PC-3 (cell line): ENCODE measurements at regions not wholly inside any gene's neighbourhood (a gene's known extent, or its start where the extent isn't known, plus 50 kb on each side); places are given as distances from the start of the nearest gene placed in this dataset.

Experiments
- ATAC-seq: fragments of 200-7000 bp; cut with Tn5 transposase; 2 replicates; pipeline ENCODE4 v1.9.1; 2020; ENCODE audit warnings: mild to moderate bottlenecking, moderate library complexity
- BruUV-seq: library from RNA; stranded (reverse); fragments of 400-500 nt; replicated peaks from 2 replicates; lab custom pipeline; 2021; lab: Mats Ljungman, UMichigan
- CTCF ChIA-PET: fragments of 300-600 bp; sonication (Branson Sonifier 250); formaldehyde crosslinking; loops from one replicate; lab custom pipeline; 2022; ENCODE audit warnings: antibody characterized with exemption; lab: Charles Lee
- POLR2A ChIA-PET: fragments of 300-600 bp; sonication (Branson Sonifier 250); formaldehyde crosslinking; loops from one replicate; lab custom pipeline; 2022; ENCODE audit warnings: antibody characterized with exemption; ENCODE audit not compliant: unreplicated experiment; lab: Charles Lee
- DNase-seq: peaks from one replicate; pipeline ENCODE4 v3.0.0-alpha.2; 2015
- H2AFZ ChIP-seq: fragments of 300-600 bp; sonication (generic); 2 replicates; pipeline ENCODE4 v1.6.0; 2016; ENCODE audit warnings: antibody characterized with exemption, low read length
- H3F3A ChIP-seq: fragments of 300-600 bp; sonication (generic); one replicate; pipeline ENCODE4 v1.6.0; 2017; ENCODE audit warnings: antibody characterized with exemption, low read length, control low read depth, mild to moderate bottlenecking; ENCODE audit not compliant: unreplicated experiment
- H3K27ac ChIP-seq: fragments of 300-600 bp; sonication (generic); 2 replicates; pipeline ENCODE4 v1.5.1; 2016; ENCODE audit warnings: mild to moderate bottlenecking, low read length
- H3K27me3 ChIP-seq: fragments of 300-600 bp; sonication (generic); 2 replicates; pipeline ENCODE4 v1.6.1; 2016; ENCODE audit warnings: low read length, mixed read lengths
- H3K36me3 ChIP-seq: fragments of 300-600 bp; sonication (generic); 2 replicates; pipeline ENCODE4 v1.6.1; 2016; ENCODE audit warnings: low read depth, mixed run types, low read length, mixed read lengths
- H3K4me1 ChIP-seq: fragments of 300-600 bp; sonication (generic); 2 replicates; pipeline ENCODE4 v1.5.1; 2016; ENCODE audit warnings: low read length; ENCODE audit not compliant: insufficient read depth
- H3K4me2 ChIP-seq: fragments of 300-600 bp; sonication (generic); 2 replicates; pipeline ENCODE4 v1.6.0; 2016; ENCODE audit warnings: low read length
- H3K4me3 ChIP-seq: fragments of 300-600 bp; sonication (generic); 2 replicates; pipeline ENCODE4 v1.5.1; 2016; ENCODE audit warnings: mild to moderate bottlenecking, low read length, mixed read lengths
- H3K79me2 ChIP-seq: fragments of 300-600 bp; sonication (generic); 2 replicates; pipeline ENCODE4 v1.6.1; 2017; ENCODE audit warnings: low read length, mixed read lengths
- H3K9ac ChIP-seq: fragments of 300-600 bp; sonication (generic); 2 replicates; pipeline ENCODE4 v1.6.0; 2016; ENCODE audit warnings: mild to moderate bottlenecking, low read length
- H3K9me2 ChIP-seq: fragments of 300-600 bp; sonication (generic); replicated peaks from 2 replicates; pipeline ENCODE4 v1.6.1; 2016; ENCODE audit warnings: mixed run types, low read length, mixed read lengths
- H3K9me3 ChIP-seq: fragments of 300-600 bp; sonication (generic); 2 replicates; pipeline ENCODE4 v1.6.1; 2016; ENCODE audit warnings: low read length, mixed read lengths
- H4K20me1 ChIP-seq: fragments of 300-600 bp; sonication (generic); 2 replicates; pipeline ENCODE4 v1.6.1; 2016; ENCODE audit warnings: low read length, mixed read lengths
- EZH2 ChIP-seq: fragments of 300-600 bp; sonication (generic); IDR thresholded peaks from one replicate; pipeline ENCODE4 v1.6.1; 2017; ENCODE audit warnings: antibody characterized with exemption, mild to moderate bottlenecking, low read length; ENCODE audit not compliant: unreplicated experiment
- EZH2phosphoT487 ChIP-seq: fragments of 300-600 bp; sonication (generic); IDR thresholded peaks from 2 replicates; pipeline ENCODE4 v1.6.1; 2018; ENCODE audit warnings: mild to moderate bottlenecking, antibody characterized with exemption, low read length, borderline replicate concordance
- intact Hi-C: fragments of 100-400 bp; cut with micrococcal nuclease; formaldehyde crosslinking; loops from 2 replicates; pipeline ENCODE4 v1.9.0; 2023
- TF ChIP-seq, protein P1 (sequence below): fragments of 300-600 bp; sonication (generic); conservative IDR thresholded peaks from 2 replicates; pipeline ENCODE4 v1.5.1; 2017; ENCODE audit warnings: antibody characterized with exemption, low read depth, mild to moderate bottlenecking, low read length

- peaks cover 19% of the 10 kb centered on the region for H3K4me1 ChIP-seq
Observed at GRCh38 chr5:93883459-93883858, 142.1 kb upstream of the POU5F2 start.

DNA sequence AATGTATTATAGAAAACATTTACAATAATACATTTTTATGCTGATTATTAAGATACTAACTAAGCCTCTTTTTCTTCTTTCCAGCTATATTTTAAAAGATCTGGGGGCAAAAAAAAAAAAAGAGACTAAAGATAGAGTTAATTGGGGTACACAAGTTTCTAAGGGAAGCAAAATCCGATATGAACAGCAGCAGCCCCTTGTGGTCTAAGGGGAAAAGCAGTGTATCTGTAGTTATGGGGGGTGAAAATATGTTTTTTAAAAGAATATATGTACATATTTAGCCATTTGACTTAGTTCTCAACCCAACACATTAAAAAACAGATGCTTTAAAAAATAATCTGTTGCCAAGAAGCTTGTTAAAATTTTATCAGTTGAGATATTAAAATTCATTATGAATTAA is 134.3 kb upstream of the POU5F2 start:
- H3K4me3 ChIP-seq = no peak overlapping the region
- H3K79me2 ChIP-seq = no peaks in the 10 kb centered on the region
- ATAC-seq (no peak), DNase-seq (no peak)
- H4K20me1 ChIP-seq = no peaks in the 10 kb centered on the region
- no peaks in the 10 kb centered on the region for H3F3A ChIP-seq
- no TSS peak for BruUV-seq
- H3K4me2 ChIP-seq = no peak overlapping the region
- TF ChIP-seq, protein P1, sequence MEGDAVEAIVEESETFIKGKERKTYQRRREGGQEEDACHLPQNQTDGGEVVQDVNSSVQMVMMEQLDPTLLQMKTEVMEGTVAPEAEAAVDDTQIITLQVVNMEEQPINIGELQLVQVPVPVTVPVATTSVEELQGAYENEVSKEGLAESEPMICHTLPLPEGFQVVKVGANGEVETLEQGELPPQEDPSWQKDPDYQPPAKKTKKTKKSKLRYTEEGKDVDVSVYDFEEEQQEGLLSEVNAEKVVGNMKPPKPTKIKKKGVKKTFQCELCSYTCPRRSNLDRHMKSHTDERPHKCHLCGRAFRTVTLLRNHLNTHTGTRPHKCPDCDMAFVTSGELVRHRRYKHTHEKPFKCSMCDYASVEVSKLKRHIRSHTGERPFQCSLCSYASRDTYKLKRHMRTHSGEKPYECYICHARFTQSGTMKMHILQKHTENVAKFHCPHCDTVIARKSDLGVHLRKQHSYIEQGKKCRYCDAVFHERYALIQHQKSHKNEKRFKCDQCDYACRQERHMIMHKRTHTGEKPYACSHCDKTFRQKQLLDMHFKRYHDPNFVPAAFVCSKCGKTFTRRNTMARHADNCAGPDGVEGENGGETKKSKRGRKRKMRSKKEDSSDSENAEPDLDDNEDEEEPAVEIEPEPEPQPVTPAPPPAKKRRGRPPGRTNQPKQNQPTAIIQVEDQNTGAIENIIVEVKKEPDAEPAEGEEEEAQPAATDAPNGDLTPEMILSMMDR = peak; percentile 44
- TF ChIP-seq EZH2phosphoT487 = no peak
- no peaks in the 10 kb centered on the region for H3K9me3 ChIP-seq
- H3K9me2 ChIP-seq = no peaks in the 10 kb centered on the region
- no peak overlapping the region for H2AFZ ChIP-seq
- H3K36me3 ChIP-seq = no peaks in the 10 kb centered on the region
- H3K4me1 ChIP-seq = 0 out of 2 replicates have a peak, but pooled peaks cover 1% of the 10 kb centered on the region
- ChIA-PET CTCF (interaction anchor here (0.6 kb wide), 1 partner anchor 269 kb away, joined by 3 read pairs; no protein-coding TSS in a partner anchor), POLR2A (interaction anchor here (0.6 kb wide), 1 partner anchor 241 kb away, joined by 4 read pairs; no protein-coding TSS in a partner anchor)
- intact Hi-C loops = no loop called here
- H3K9ac ChIP-seq = no peak overlapping the region
- H3K27me3 ChIP-seq = no peaks in the 10 kb centered on the region
- H3K27ac ChIP-seq = no peak overlapping the region

More at GRCh38 chr5:93883459-93883858, 142.1 kb upstream of the POU5F2 start:
- Histone ChIP-seq H3K4me3 (no peak overlapping the region), H2AFZ (no peak overlapping the region), H3K9ac (no peak overlapping the region), H4K20me1 (no peaks in the 10 kb centered on the region), H3K9me3 (no peaks in the 10 kb centered on the region), H3K27ac (no peak overlapping the region), H3K36me3 (no peaks in the 10 kb centered on the region), H3F3A (no peaks in the 10 kb centered on the region), H3K79me2 (no peaks in the 10 kb centered on the region), H3K9me2 (no peaks in the 10 kb centered on the region), H3K4me2 (peak overlapping the region; percentile 21), H3K27me3 (no peaks in the 10 kb centered on the region)
- POLR2A ChIA-PET = interaction anchor here (0.6 kb wide), 1 partner anchor 731 kb away, joined by 3 read pairs; no protein-coding TSS in a partner anchor
- ATAC-seq (peak; percentile 57), DNase-seq (peak; percentile 13)
- CTCF ChIA-PET = interaction anchor here (1.2 kb wide), 1 partner anchor 52 kb away, joined by 4 read pairs; no protein-coding TSS in a partner anchor
- TF ChIP-seq EZH2phosphoT487 = no peak
- TF ChIP-seq, protein P1 = no peak
- no peak for TF ChIP-seq EZH2
- intact Hi-C loops = no loop called here
- no TSS peak for BruUV-seq

DNA sequence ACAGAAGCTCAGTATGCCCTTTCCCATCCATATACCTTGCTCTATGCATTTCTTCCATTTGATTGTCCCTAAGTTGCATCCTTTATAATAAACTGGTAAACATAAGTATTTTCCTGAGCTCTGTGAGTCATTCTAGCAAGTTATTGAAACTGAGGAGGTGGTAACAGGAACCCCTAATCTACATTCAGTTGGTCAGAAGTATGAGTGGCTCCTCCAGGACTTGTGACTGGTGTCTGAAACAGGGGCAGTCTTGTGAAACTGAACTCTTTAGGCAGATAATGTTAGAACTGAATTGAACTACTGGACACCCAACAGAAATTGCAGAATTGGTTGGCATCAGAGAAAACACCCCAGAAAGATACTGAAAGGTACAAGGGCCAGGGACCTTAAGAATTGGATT is 133.1 kb upstream of the POU5F2 start:
- Histone ChIP-seq H3K9me2 (no peaks in the 10 kb centered on the region), H3K4me2 (no peak overlapping the region), H3K9me3 (no peaks in the 10 kb centered on the region), H3K4me3 (no peak overlapping the region), H3K4me1 (0 out of 2 replicates have a peak, but pooled peaks cover 6% of the 10 kb centered on the region), H3K36me3 (no peaks in the 10 kb centered on the region), H2AFZ (no peak overlapping the region), H3K27ac (no peak overlapping the region), H3K79me2 (no peaks in the 10 kb centered on the region), H3K27me3 (no peaks in the 10 kb centered on the region), H3K9ac (no peak overlapping the region), H4K20me1 (no peaks in the 10 kb centered on the region), H3F3A (no peaks in the 10 kb centered on the region)
- intact Hi-C loops = no loop called here
- no peak for ATAC-seq
- no TSS peak for BruUV-seq
- POLR2A ChIA-PET = no interaction called here
- no peak for DNase-seq
- TF ChIP-seq, protein P1 = no peak
- TF ChIP-seq EZH2 = no peak
- TF ChIP-seq EZH2phosphoT487 = no peak
- CTCF ChIA-PET = interaction anchor here (1.1 kb wide), 1 partner anchor 8 kb away, joined by 3 read pairs; no protein-coding TSS in a partner anchor
